HuH-7.5 (cell line): ENCODE measurements at regions not wholly inside any gene's neighbourhood (a gene's known extent, or its start where the extent isn't known, plus 50 kb on each side); places are given as distances from the start of the nearest gene placed in this dataset.
"Not testable (repeated sequence)": the region's sequence is repeated elsewhere in the genome, so short reads cannot be mapped to it uniquely, and the experiment has no call there.

Experiments used
- DNase-seq: peaks from one replicate; pipeline ENCODE4 v3.0.0; 2011; ENCODE audit warnings: low spot score

- no peak for DNase-seq
Measured at GRCh38 chrX:128769495-128769894, 717.3 kb upstream of the ACTRT1 start.

GRCh38 chrX:128759745-128760144 lies 707.5 kb upstream of the ACTRT1 start:
- DNase-seq: no peak

- DNase-seq: no peak
Measured at GRCh38 chrX:128759177-128759576, 707.0 kb upstream of the ACTRT1 start.

DNA sequence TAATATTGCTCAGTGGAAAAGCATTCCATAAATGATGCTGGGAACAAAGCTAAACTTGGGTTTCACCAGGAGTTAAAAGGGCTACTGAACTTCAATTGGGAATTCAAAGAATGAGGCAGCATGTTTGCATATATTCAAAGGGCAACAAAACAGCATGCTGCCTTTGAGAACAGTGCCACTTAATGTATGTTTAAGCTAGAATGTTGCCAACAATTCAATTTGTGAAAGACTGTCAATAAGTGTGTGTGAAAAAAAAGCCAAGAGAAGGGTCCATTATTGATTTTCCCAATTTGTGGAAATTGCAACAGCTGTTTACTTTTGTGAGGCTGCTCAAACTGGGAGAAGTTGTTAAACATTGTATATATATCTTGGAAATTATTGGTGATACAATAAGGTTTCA lies 701.9 kb upstream of the ACTRT1 start:
- no peak for DNase-seq

- no peak for DNase-seq
Measured at GRCh38 chrX:128739539-128739938, 687.3 kb upstream of the ACTRT1 start.

DNA sequence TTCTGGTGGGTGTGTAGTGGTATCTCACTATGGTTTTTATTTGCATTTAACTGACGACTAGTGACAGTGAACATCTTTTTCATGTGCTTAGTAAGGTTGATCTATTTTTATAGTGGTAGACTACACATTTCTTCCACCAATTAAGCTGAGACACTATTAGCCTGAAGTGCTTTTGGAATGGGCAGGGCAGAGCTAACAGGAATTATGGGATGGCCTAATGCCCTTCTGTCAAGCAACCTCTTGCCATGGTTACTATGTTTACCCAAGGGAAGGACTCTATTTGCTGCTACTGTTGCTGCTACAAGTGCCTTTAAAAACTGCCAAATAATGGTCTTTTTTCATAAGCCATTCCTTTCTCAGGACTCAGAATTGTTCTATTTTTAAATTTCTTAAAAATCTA lies 676.7 kb upstream of the ACTRT1 start:
- DNase-seq: no peak

DNA sequence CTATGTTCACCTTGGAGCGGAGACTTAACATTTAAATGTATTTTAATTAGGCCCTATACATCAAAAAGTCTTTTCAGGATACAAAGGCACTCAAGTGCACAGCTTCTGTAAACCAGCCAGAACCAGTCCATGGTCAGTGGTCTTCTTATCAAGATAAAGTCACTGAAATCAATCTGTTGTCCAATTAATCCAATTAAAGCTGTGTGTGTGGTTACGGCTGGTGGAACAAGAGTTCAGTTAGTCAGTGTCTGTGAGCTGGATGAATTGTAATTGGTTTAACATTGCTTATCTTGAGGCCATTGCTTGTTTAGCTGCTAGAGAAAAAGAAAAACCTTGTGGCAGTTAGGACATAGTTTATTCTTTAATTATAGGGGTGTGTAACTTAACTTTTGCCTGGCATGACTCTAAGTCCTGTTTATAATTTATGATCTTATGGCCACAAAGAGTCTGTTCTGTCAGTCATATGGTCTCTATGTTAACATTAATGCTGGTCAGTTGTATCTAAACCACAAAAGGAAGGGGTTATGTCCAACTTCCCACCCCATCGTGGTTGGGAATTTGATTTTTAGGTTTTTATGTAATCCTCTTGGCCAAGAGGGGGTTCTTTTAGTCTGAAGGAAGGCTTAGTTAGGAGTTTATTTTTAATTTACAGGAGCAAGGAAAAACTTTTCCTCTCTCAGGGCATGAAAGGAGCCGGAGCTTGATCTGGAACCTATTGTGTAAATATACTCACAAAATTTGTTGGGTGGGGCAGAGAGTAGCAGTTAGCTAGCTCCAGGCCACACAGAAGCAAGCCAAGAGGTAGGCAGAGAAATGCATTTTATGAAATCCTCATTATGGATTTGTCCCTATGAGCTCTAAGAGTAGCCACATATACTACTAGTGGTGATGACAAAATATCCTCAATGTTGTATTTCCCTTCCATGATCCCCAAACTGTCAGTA lies 665.7 kb upstream of the ACTRT1 start:
- no peak for DNase-seq

DNA sequence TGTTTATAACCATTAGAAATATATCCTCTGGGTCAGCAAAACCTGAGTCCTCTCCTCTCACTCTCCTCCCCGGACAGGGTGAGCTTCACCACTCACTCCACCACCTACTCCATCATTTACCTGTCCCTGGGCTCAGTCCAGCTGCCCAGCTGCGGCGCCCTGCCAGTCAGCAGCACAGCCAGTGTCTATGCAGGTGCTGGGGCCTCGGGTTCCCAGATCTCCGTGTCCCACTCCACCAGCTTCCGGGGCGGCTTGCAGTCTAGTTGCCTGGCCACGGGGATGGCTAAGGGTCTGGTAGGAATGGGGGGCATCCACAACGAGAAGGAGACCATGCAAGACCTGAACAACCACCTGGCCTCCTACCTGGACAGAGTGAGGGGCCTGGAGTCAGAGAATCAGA lies 662.2 kb upstream of the ACTRT1 start:
- DNase-seq: no peak

DNA sequence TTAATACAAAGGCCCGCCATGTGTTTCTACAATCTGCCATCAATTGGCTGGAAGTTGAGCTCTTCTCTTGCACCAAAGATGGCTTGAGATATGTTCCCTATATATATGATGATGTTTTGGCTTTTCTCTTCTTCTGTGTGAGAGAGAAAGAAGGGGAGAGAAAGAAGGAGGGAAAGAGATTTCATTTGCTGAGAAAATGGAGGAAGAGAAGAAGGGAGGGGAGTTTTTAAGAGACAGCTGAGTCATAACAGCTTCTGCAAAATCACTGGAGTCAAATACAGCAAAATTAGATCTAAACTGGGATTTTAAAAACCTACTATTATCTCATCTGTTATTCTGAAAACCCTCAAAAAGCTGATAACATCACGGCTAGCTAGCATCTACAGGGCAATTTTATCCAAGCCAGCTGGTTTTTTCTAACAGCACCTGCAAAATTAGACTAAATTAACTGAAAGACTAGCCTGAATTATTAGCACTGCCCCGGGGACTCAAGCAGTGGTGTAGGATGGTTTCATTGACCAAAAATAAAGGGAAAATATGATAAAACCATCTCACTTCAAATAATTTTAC lies 647.6 kb upstream of the ACTRT1 start:
- no peak for DNase-seq

DNA sequence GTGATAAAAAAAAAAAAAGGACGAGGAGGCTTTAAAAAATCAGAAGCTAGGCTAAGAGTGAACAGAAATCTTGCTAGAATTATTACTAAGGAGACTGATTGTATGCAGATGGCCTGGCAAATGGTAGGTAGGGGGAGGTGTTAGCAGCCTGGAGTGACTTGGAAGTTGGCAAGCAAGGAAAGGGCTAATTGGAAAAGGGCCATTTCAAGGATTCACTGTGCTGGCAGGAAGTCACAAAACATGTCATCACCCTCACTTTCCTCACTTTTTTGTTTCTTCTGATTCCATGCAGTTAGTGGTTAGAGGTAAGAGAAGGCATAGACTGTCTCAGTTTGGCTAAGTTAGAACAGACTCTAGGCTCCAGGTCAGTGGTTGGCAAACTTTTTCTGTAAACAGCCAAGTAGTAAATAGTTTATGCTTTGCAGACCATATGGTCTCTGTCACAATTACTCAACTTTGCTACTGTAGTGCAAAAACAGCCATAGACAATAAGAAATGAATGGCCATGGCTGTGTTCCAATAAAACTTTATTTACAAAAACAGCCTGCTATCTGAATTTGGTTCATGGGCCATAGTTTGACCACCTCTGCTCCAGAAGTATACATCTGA lies 646.5 kb upstream of the ACTRT1 start:
- no peak for DNase-seq

GRCh38 chrX:128691872-128692271 lies 639.7 kb upstream of the ACTRT1 start:
- no peak for DNase-seq

DNA sequence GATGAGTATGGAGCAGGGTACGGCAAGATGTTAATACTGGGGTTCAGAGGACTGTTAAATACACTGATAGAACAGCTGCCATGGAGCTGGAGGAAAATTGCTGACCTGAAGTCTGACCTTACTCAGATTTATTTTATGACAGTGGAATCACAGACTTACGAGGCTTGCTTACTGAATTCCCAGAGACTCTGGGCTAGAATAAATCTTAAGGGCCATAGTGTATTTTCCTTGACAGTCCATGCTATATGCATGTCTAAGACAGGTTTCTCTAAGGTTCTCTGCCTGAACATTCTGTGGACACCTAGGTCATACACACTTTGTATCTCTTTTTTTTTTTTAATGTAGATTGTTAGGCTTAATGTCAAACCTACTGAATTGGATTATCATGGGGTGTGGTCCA lies 633.2 kb upstream of the ACTRT1 start:
- DNase-seq: no peak

GRCh38 chrX:128676651-128677050 lies 624.4 kb upstream of the ACTRT1 start:
- no peak for DNase-seq

GRCh38 chrX:128674326-128675086 lies 622.3 kb upstream of the ACTRT1 start:
- DNase-seq: not testable (repeated sequence)

DNA sequence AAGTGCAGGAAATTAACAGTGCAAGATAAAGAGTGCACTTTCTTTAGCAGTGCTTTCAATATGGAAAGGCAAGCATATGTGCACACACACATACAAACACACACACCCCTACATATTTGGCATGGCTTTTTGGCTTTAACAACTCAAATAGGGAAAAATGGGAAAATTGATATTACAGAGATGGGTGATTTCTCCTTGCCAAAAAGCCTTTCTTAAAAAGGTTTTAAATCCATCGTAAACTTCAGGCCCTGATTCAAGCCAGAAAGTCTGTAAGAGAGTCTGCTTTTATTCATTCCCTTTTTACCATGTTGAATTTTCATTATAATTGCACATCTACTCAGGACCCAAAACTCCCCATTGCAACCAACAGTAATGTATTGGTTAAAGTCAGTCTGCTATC lies 612.0 kb upstream of the ACTRT1 start:
- no peak for DNase-seq

DNA sequence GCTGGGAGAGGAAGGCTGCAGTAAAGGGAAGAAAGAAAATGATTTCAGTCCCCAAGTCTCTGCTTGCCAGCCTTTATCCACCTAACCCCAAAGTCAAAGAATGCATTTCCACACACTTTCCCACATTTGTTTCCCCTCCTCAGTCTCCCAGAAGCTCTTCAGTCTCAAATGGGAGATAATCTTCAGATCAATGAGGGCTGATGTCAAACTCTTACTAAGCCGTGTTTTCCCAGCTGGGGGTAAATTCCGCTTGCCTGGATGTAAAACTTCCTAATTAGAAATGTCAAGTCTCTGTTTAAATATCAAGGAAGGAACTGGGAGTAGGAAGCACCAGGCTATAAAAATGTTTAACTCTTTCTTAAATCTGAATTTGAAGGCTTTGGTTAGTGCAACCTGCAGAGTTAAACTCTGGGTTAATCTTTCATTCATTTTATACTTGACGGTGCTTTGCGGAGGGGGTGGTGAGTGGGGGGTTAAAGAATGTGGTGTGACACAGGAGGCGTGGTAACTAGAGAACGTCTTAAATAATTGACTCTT lies 601.4 kb upstream of the ACTRT1 start:
- no peak for DNase-seq

GRCh38 chrX:128650326-128650725 lies 598.1 kb upstream of the ACTRT1 start:
- no peak for DNase-seq

DNA sequence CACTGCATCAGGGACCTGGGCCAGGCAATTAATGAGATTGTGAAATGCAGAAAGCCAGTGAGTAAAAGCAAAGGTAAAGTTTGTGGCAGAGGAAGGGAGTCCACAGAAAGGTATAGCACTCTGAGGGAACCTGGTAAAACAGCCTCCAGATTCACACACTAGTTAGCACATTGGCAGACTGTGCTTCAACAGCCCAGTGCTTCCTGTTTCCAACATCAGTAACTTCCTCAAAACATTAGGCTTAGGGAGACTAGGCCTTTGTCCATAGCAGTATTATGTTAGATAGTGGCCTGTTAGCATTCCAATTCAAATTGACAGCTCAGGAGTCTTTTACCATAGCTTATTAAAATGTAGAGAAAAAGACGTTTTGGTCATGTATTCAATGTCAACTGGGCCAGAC lies 582.6 kb upstream of the ACTRT1 start:
- no peak for DNase-seq

DNA sequence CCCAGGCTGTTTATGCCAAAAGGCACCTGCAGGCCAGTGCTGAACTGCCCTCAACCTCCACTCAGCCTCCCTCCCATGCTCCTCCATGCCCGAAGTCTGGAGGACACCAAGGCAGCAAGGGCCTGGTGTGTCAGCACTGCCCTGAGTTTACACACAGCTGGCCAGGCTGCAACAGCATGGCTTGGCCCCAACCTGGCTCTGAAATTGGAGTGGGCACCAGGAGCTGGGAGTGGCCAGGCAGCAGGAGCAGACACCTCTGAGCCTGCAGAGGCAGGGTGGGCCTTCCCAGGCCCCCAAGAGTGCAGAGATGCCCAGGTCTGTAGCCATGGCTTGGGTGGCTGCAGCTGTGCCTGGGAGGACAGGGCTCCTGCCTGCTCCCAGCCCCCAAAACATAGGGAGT lies 571.2 kb upstream of the ACTRT1 start:
- DNase-seq: no peak

- no peak for DNase-seq
Measured at GRCh38 chrX:128622296-128622695, 570.1 kb upstream of the ACTRT1 start.

DNA sequence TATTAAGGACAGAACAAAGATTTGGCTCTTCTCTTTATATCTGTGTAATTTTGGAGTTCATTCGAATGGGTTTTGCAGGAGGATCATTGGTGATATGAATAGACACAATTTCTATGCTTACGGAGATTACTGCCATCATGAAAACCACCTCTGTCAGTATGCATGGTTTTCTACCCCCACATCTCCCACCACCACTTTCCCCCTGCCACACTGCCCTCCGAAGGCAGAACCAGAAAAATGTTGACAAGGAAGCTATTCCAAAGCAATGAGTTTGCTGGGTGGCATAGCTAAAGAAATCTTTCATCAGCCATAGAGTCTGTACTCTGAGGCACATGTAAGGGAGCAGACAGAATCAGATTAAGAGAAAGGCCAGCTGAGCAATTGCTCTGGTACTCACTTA lies 567.3 kb upstream of the ACTRT1 start:
- no peak for DNase-seq

- no peak for DNase-seq
Measured at GRCh38 chrX:128616933-128617332, 564.7 kb upstream of the ACTRT1 start.
